Tibial nerve (tissue), 3 donors: ENCODE measurements at regions not wholly inside any gene's neighbourhood (a gene's known extent, or its start where the extent isn't known, plus 50 kb on each side); places are given as distances from the start of the nearest gene placed in this dataset.

ENCODE experiments used
- CTCF ChIP-seq, 5 experiments: fragments of 200-600 bp in 3 of 5; fragments of 450-650 bp in 2 of 5; sonication (generic) in 3 of 5; IDR thresholded peaks; one replicate each; pipeline ENCODE4 v1.5.1; 2016 to 2019; ENCODE audit warnings: antibody characterized with exemption in 5 of 5, mild to moderate bottlenecking in 3 of 5, moderate library complexity in 2 of 5
- POLR2A ChIP-seq, 2 donors: fragments of 450-650 bp; IDR thresholded peaks; one replicate each; pipeline ENCODE4 v1.6.1; 2017; ENCODE audit warnings: antibody characterized with exemption in 2 of 2, mild to moderate bottlenecking in 2 of 2, moderate library complexity in 2 of 2

- TF ChIP-seq CTCF (IDR thresholded peaks at IDR 0.05) (no peak), POLR2A (IDR thresholded peaks at IDR 0.05) (no peak)
Measured at GRCh38 chrX:96464880-96465558, 219.6 kb upstream of the DIAPH2 start.
